HG03175 (cell line): ENCODE measurements at regions not wholly inside any gene's neighbourhood (a gene's known extent, or its start where the extent isn't known, plus 50 kb on each side); places are given as distances from the start of the nearest gene placed in this dataset.
"Not testable (repeated sequence)": the region's sequence is repeated elsewhere in the genome, so short reads cannot be mapped to it uniquely, and the experiment has no call there.

Experiments
- ATAC-seq: cut with Tn5 transposase; IDR thresholded peaks from one replicate; pipeline ENCODE4 v1.9.1; 2021; ENCODE audit warnings: mild to moderate bottlenecking, moderate library complexity; ENCODE audit not compliant: unreplicated experiment

DNA sequence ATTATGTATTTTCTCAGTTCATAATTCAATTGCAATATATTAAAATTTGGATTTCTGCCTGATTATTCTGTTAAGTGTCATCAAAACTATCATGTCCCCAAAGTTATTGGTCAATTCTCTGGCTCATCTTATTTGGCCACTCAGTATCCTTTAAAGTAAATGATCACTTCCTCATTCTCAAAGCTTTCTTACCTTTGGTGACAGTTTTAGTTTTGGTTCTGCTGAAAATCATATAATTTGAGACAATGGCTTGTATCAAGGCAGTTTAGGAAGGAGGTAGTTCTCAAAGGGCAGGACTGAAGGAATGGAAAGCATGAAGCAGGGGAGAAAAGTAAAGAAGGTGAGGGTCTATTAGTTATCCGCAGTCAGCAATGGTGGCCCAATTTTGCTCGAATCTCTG is 1832.1 kb downstream of the ARAP2 start:
- no peak for ATAC-seq

GRCh38 chr4:34412911-34413310 is 1831.4 kb downstream of the ARAP2 start:
- no peak for ATAC-seq

- no peak for ATAC-seq
These were observed 1827.2 kb downstream of the ARAP2 start for GRCh38 chr4:34417160-34417559.

DNA sequence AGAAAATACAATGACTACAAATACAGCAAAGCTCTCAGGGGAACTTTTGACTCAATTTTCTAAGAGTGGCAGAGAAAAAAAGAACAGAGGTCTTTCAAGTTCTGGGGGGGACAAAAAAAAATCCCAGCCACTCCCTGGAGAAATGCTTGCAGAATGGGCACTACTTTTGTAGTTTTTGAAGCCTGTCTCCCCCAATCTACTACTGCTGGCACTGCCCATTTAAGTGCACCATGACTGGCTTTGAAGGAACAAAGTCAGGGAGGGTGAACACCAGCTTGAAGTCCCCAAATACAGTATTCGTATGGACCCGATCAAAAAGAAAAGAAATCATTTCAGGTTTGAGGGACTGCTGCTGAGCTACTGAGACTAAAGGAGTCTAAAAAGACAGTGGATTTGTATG is 1824.4 kb downstream of the ARAP2 start:
- ATAC-seq, result no peak

- ATAC-seq, result no peak
These were observed 1821.7 kb downstream of the ARAP2 start for GRCh38 chr4:34422472-34423175.

- no peak for ATAC-seq
These were observed 1811.6 kb downstream of the ARAP2 start for GRCh38 chr4:34432706-34433105.

DNA sequence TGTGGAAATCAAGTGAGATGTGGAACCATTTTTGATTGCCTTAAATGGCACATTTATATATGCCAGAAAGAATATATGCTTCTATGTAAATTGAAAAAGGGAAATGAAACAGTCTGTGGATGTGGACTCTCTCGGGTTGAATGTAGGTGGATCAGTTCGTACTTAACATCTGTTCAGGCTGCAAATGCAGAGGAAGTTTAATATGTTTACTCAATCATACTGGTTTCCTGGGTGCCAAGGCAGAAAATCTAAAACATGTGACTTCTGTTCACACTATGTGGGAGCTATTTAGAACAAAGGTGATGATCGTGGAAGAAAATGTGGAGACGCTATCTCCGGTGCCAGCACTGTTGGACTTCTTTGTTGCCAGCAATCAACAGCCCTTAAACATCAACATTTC is 1809.9 kb downstream of the ARAP2 start:
- ATAC-seq, result not testable (repeated sequence)

GRCh38 chr4:34464196-34464595 is 1780.1 kb downstream of the ARAP2 start:
- ATAC-seq, result no peak

GRCh38 chr4:34466411-34466810 is 1777.9 kb downstream of the ARAP2 start:
- ATAC-seq, result no peak

GRCh38 chr4:34469516-34469915 is 1774.8 kb downstream of the ARAP2 start:
- no peak for ATAC-seq

DNA sequence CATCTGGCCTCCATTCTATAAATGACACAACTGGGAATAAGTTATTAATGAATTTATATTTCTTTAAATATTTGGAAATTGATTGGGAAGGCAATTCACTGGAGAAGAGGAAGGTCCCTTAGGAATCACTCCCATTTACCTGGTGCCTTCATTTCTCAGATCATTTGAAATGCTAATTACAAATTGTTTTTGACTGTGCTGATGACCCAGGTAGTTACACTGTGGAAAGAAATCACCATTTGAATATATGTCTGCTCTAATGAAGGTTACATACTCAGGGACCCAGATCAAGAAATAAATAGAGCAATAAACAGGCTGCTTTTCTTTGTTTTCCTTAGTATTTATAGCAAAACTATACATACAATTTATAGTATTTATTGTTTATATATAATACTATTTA is 1759.1 kb downstream of the ARAP2 start:
- ATAC-seq, result no peak

GRCh38 chr4:34486461-34487363 is 1757.6 kb downstream of the ARAP2 start:
- ATAC-seq, result no peak

DNA sequence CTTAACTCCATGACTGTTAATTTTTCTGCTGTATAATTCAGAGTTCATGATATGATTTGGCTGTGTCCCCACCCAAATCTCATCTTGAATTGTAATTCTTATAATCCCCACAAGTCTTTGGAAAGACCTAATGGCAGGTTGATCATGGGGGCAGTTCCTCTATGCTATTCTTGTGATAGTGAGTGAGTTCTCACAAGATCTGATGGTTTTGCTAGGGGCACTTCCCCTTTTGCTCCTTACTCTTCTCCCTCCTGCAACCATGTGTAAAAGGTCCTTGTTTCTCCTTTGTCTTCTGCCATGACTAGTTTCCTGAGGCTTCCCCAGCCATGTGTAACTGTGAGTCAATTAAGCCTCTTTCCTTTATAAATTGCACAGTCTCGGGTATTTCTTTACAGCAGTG is 1751.9 kb downstream of the ARAP2 start:
- no peak for ATAC-seq

DNA sequence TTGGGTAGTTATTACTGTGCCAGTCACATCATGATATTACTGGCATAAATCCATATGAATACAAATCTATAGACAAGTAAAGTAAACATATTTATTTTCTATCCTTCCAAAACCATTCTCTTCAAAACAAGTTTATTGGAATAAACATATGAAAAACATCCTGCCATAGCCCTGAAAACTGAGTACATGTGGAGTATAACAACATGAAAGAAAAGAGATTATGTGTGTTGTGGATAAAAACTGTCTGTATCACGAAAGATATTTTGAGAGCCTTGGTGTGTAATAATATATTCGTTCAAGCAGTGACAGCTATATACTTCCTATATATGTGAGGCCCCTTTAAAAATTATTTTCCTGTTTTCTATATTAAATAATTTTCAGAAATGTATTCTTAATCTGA is 1742.2 kb downstream of the ARAP2 start:
- ATAC-seq, result no peak

- ATAC-seq, result not testable (repeated sequence)
These were observed 1739.6 kb downstream of the ARAP2 start for GRCh38 chr4:34504731-34505130.

GRCh38 chr4:34506511-34507092 is 1737.7 kb downstream of the ARAP2 start:
- not testable (repeated sequence) for ATAC-seq

DNA sequence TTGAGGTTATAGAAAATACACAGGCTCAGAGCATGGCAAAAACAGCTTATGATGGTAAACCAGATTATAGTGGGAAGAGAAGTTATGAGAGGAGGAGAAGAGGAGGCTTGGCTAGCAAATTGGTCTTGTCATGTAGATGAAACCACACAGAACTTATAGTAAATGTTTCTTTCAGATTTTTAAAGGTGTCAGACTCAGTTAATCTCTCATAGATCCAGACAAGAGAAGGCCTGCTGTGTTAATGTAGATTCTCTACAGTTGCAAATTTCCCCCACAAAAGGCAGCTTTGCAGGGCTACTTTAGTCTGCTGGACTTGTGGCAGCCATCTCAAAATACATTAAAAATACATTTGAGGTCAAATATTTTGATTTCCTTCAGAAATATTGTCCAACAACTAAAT is 1731.7 kb downstream of the ARAP2 start:
- no peak for ATAC-seq

DNA sequence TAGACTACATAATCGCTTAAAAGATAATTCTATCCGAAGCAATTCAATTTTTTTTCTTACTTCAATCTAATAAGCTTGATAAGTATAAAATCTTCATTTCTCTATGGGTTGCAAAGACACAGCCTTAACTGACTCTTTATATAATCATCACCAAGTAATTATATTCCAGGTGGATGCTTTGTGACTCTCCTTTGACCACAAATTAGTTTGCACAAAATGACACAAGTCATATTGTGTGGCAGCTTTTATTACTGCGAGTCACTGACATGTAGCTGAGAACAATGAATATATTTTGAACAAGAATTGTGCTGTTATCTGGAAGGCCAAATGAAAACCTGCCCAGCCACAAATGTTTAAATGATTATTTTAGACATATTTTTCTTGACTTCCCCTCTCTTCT is 1727.8 kb downstream of the ARAP2 start:
- ATAC-seq, result no peak

- no peak for ATAC-seq
These were observed 1709.4 kb downstream of the ARAP2 start for GRCh38 chr4:34534916-34535315.

DNA sequence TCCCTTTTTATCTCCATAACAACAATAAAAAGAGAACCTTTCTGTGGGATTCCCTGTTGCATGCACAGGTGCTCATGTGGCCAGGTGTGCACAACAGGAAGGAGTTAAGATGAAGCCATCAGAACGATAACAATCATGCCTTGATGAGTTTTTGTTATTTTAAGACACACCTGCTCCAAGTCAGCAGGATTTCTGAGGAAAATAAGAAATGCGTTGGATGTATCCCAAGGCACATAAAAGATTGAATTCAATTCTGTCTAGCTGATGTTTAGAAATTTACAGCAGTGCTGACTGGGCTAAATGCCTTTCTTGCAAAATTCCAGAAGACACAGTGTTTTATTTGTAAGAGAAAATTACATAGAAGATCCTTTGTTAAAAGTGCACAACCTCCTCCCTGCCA is 1678.2 kb downstream of the ARAP2 start:
- no peak for ATAC-seq

- ATAC-seq, result no peak
These were observed 1672.3 kb downstream of the ARAP2 start for GRCh38 chr4:34572026-34572425.

DNA sequence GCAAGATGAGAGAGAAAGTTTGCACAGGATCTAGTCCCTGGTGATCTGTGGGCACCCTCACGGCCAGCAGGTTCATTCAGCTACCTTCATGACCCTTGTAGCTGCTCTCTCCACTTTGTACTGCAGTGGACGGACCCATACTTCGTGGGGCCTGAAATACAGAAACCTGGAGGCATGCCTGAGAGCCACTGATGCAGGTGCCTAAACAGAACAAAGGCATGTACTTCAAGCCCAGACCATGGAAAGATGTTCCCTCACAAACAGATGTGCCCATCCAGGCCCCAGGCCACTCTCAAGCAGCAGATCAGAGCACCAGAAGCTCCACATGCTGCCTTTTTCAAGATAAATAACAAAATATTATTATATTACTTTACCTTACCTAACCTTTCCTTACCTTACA is 1629.0 kb downstream of the ARAP2 start:
- ATAC-seq, result no peak
